GM19035 (cell line): ENCODE measurements at regions not wholly inside any gene's neighbourhood (a gene's known extent, or its start where the extent isn't known, plus 50 kb on each side); places are given as distances from the start of the nearest gene placed in this dataset.

ENCODE experiments used
- ATAC-seq: cut with Tn5 transposase; IDR thresholded peaks from one replicate; pipeline ENCODE4 v1.9.1; 2021; ENCODE audit not compliant: unreplicated experiment

DNA sequence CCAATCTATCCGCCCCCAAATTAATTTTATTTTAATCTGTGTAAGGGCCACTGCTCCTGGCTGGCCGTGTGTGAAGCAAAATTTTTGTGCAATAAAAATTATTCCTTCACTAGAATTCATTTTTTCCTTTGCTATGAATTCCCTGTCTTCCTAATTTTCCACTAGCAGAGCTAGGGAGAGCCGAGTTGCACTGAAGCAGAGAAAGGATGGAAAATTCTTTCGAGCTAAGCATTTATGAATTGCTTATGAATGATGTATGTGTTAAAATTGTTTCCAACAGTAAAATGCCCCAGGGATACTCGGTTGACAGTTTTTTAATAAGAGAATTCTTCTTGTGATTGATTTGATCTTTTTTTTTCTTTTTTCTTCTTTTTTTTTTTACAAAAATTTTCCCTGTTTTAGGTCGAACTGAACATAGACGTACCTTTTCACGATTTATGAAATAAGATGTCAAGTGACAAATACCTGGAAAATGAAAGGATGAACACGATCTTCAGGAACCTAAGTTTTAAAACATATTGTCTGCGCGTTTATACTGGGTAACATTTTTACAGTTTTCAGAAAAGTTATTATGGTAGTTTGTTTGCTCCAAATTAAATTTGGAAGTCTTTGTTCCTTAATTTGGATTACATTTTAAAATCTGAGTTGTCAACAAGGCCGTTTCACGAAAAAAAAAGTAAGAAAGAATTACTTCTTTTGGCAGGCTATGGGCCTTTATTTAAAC, 288.8 kb upstream of the NFE2L3 start:
- ATAC-seq: no peak

DNA sequence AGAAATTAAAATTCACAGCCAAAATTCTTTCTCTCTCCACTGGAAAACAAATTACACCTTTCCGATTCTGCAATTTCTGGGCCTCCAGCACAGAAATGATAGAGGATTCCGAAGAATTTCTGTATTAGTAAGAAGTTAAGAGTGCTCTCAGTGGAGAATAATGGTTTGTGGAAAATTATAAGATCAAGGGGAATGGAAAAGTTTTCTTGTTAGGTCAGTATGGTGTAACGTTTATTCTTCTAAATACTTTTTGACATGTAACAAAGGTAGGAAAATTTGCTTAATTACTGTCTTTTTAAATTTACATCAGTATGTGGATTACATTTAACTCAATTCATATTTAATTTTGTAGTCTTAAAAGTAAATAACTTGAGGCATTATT, 288.3 kb upstream of the NFE2L3 start:
- no peak for ATAC-seq

DNA sequence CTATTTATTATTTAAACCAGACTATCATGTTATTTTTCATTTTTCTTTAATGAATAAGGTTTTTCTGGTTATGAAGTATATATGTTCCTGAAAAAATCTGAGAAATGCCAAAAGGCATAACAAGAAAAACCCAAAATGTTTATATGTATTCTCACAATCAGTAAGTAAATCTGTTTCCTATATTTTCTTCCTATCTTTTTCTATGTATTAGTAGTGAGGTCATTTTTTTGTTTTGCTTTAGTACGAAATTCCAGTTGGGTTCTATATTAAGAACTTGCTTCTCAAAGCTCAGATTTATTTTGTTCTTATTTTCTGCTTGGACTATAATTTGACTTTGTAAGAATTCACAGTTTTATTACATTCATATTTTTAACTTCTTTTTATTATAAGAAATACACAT, 287.5 kb upstream of the NFE2L3 start:
- ATAC-seq: no peak

DNA sequence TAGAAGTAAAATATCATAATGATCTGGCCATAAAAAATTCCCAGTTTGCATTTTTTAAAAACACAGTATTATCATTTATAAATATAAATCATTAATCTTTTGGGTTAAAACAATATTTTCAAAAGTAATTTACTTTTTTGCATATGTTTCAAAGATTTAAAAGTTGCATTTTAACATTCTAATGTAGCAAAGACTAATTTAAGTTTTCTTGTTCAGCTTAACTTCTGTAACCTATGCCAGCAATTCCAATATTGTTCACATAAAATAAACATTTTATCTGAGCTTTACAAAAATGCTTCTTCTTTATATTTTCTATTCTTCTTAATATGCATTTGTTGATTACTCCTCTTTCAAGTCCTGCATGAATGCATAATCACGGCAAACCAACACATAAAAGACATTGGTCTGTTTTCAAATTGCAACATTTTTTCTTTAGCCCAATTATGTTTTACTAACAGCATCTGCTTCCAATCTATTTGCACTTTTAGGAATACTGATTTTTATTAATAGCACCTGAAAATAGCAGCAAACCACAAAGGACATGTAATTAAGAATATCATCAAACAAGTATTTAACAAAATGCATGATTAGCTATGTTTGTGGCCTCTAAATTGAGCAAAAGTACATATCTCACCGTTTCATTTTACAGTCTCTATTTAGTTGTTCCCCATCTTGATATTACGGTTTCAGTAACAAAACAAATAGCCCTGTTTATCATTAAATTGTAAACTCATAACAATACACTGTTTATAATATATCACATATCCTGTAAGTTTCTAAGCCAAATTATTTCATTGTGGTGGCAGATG, 286.9 kb upstream of the NFE2L3 start:
- ATAC-seq: no peak

DNA sequence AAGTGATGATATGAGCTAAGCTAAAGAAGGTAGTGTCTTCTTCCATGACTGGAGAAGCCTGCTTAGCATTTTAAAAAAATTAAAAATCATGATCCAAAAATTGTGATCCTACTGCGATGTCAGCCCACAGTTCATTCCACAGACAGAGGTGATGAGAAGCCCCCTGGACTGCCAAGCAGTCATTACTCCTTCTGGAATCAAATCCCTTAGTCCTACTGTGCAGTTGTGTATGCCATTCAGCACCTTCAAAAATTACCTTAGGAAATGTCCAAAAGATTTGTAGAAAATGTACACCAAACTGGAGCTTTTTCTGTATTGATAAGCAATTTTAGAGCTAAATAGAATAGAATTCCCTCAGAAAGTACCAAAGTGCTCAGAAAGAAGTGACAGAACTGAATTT, 283.5 kb upstream of the NFE2L3 start:
- ATAC-seq: no peak

DNA sequence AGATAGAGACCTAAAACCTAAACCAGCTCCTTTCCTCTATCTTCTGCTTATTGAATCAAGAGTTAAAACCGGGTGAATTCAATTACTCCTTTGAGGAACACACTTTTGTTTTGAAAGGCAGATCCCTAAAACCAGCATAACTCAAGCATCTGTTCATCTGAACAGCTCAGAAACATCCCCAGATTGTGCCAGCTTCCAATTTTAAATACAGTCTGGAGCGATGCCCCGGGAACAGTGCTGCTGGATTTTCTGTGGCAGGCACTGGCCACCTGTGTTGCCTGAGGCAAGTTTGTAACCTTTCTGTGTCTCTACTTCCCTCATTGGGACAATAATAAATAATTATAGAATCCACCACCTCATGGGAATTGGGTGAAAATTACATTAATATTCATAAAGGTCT, 281.4 kb upstream of the NFE2L3 start:
- no peak for ATAC-seq

DNA sequence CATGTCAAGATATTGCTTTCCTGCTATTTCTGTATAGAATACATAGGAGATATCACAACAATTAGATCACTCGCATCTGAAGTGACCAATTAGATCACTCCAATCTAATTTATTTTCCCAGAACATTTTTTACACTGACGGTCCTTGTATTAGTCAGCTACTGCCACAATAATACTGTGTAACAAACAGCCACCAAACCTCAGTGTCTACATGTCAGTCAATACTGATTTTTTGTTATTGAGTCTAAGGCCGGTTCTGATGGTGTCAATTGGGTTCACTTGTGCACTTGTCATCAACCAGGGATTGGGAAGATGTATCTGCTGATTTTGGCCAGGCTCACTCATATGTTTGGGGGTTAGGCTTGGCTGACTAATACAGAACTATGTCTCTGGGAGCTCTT, 275.9 kb upstream of the NFE2L3 start:
- no peak for ATAC-seq

DNA sequence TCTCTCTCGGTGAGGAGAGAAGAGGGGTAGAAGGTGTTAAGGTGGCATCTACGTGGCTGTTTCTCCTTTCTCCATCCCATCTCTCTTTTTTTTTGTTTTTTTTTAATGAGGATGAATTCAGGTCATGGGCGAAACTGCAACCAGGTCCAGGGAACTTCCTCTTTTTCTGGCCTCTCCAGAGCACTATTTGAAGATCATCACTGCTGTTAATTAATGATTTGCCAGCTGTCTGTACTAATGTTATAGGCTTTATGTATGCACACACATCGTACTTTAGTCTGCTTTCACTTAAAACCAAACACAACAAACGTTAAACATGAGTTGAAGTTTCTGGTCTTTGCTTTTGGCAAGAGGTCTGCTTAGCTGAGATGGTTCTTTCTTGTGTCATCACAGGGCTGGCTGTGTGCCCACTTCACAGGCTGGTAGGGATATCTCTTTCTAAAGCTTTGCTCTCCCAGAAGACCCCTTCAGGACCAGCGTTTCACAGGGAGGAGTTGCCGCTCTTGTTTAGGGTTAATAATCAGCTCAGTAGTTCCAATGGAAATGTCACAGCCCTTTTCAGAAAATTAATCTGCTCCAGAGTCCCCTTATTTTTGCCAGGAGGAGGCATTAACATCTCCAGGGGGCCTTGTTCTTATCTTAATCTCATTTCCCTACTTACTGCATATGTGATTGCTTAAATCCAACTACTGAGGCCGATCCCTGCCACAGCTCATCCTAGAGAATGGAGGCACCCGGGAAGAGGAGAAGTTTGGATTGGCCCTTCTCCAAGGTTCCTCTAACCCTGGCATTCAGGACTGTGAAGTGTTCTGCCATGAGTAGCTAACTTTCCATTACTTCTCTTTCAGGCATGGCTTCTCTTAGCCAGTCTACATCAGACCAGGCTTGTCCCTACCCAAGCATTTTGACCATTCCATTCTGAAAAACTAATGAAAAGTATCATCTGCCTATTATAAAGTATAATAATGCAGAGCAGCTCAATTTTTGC, 273.9 kb upstream of the NFE2L3 start:
- no peak for ATAC-seq

DNA sequence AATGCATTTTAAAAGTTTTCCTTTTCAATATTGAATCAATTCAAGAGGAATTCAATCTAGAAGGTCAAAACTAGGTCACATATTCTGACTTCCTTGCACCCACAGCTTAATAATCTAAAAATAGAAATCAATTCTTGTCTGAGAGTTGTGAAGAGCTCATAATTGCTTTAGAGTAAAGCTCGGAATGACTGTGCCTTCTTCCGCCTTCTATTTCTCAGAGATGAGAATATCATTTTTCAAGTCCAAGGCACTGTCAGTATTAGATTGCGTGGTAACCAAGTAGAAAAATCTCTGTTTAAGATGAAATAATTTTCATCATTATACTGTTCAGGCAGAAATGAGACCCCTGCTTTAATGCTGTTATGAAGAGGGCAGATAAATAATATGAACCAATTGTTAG, 272.2 kb upstream of the NFE2L3 start:
- no peak for ATAC-seq

DNA sequence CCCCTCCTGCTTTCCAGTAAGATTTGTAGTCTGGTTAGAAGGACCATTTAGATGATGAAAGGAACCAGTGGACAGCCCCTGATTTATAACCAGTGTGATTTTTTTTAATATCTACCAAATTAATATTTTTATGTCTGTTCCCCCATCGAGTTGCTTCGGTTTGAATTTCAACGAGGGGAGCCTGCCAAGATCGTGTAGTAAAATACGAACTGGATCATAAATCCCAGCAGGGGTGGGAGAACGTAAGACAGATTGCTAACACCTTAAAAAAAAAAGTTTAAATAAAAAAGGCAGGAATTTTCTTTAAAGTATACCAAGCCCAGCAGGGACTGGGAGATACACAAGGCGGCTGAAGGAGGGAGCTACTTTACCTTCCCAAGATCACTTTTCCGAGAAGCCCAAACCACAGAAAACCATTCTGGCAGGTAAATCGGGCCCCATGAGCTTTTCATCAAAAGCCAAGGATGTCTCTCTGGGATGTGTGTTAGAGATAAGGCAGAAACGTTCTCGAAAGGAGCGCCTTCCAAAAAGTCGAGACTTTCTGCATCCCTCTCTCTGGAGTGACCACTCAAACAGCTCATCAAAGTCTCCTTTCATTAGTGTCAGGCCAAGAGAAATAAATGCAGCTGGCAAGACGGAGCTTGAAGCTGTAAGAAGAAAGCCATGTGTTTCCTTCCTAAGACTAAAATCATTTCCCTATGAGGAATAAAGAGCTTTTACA, 270.5 kb upstream of the NFE2L3 start:
- no peak for ATAC-seq

DNA sequence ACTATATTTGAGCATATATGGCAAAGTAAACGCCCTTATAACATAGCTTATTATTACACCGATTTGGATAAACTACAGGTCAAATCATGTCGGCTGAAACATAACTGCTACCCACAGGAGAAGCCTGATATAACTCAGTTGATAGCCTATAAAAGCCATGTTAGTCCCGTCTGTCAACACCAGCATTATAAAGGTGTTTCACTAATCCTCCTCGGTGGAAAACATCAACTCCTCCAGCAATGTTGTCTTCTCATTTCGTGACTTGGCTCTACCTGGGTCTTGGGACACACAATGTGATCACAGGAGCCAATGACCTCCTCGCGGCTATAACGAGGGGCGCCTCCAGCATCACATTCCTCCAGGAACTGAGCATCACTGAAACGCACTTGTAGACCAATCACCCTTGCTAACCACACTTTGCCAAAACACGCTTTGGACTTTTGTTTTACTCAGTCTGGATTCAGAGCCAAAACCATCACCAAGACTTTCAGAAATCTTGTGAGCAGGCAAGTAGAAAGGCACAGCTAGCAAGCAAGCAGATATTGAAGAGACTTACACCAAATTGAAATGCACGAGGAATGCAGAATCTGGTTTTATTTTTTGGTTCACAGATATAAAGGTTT, 269.7 kb upstream of the NFE2L3 start:
- ATAC-seq: no peak

DNA sequence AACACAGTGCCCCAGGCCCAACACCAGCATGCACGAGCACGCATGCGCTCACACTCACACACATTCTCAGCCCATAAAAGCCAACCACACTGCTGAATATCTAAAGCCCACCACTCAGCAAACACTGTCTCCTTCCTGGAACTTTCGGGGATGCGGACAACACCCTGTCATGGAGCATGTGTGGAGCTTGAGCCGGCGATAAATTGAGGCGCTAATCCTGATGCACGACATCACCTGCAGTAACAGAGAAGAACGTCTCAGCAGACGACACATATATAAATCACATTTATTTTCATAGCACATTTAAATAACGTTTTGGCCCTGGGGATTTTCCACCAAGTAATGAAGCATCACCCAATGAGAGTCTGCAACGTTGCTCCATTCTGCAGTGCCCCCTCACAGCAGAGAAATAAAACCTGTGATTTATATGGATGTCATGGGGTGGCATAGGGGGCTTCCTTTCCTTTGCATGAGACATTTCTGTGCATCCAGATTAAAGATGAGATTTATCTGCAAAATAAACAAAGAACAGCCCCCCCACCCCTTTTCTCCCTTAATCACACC, 267.7 kb upstream of the NFE2L3 start:
- ATAC-seq: no peak

DNA sequence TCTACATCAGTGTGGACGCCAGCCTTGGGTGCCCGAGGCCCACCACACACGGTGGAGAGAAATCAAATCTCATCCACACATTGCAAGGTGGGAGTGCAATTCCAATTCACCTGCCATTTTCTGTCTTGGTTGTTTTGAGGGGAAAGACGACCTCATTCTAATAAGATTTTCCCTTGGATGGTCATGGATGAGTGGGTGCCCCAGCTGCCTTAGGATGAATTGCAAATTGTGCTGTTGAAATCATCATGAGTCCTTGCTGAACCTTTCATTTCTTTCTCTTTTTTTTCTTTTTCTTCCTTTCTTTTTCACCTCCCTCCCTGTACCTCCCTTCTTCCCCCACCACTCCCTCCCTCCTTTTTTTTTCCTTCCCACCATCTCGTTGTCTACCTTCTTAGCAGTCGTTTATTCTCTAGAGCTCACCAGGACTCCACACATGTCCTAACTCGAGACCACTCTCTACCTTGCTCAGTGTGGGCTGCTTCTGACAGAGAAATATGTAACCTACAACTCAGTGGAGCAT, 266.9 kb upstream of the NFE2L3 start:
- no peak for ATAC-seq

DNA sequence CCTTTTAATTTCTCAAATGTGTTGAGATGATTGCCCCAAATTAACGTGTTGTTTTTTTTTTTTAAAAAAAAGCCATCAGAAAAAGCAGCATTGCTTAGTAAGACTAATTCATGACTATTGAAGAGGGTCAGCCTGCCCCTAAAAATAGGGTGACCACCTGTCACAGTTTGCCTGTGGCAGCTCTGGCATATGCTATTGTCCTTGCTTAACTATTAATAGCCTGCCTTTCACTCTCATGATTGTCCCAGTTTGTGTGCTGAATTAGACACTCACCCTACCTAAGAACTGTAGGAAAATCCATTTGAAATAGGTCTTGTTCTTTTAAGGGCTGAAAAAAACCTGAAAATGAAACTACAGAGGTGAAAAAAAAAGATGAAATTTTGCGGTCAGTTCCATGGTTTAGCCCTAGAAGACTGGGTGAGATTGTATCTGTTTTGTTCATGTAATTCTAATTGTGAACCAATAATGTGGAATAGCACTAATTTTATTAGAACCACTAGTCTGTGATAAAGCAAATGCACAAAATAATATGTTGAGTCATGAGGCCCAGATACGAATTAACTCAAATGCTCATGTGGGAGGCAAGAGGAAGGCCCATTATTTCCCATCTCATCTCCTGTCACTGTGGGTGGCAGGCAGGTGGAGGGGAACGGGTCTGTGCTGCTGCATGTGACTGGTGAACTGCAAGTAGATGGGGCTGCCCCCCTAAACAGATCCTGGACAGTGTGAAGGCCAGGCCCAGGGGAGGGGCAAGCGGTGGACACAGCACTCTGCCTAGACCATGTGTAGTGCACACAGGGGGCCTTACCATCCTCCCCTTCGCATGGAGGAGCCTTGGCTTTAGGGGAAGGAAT, 265.4 kb upstream of the NFE2L3 start:
- ATAC-seq: no peak

DNA sequence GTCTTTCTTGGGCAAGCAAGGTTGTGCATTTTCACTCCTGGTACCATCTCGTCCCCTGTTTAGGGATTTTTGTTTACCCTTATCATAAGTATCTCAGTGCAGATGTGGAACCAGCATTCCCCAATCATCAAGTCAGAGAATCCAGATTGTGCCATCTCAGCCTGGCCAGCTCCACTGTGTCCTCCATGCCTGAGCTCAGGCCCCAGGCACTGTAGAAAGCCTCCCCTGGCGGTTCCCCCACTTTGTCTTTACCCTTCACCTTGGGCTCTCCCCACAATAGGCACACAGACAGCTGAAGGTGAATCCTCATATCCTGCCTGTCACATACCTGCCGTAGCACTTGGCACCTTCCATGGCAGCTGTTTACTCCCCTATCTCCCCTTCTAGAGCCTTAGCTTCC, 264.7 kb upstream of the NFE2L3 start:
- ATAC-seq: no peak

DNA sequence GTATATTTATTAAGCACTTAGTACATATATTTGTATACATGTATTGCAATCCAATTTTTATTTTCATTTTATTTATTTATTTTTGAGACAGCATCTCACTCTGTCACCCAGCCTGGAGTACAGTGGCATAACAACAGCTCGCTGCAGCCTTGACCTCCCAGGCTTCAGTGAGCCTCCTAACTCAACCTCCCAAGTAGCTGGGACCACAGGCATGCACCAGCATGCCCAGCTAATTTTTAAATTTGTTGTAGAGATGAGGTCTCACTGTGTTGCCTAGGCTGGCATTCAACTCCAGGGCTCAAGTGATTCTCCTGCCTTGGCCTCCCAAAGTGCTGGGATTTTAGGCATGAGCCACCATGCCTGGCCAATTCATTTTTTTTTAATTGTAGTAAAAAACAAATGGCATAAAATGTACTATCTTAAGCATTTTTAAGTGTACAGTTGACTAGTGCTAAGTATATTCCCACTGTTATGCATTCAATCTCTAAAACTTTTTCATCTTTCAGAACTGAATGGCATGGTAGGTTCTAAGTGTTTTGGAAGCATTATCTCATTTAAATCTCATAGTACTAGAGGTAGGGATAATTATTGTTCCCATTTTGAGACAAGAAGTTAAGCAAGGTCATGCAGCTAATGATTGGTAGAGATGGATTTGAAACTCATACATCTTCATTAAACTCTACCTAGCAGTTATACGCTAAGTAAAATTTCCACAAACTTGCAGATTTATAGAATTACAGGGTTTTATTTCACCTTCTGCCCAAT, 264.0 kb upstream of the NFE2L3 start:
- ATAC-seq: no peak

DNA sequence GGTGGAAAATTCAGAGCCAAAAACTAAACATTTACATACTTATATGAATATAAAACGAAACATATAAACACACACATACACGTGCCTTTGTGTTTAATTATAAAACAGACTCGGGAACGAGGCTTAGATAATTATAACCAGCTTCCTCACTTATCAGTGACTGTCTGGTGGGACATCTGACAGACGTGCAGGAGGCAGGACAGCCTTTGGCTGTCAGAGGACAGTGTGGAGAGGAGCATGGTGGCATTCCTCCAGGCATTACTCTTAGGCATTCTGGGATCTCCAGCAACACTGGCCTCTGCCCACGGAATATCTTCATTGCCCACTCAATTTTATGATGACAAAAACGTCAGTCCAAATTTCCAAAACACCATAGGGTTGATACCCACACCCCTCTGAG, 262.2 kb upstream of the NFE2L3 start:
- no peak for ATAC-seq

DNA sequence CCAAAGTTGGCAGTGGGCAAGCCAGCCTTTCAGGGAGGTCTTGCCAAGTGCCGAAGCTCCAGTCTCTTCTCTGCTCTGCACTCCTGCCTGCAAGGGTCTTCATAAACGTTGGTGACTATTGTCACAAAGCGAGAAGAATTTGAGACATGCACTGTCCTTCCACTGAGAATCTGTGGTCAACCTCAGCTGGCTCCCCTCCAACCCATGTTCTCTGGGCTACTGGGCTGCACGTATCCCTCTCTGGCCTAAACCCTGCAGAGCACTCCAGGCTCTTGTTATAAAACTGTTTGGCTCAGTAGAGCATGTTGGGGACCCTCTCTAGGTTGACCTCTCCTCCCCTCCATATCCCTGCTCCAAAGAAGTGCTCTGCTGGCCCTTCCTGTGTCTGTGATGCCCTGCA, 260.4 kb upstream of the NFE2L3 start:
- no peak for ATAC-seq
